Renal cortex interstitium (tissue), 11 donors: ENCODE measurements at regions not wholly inside any gene's neighbourhood (a gene's known extent, or its start where the extent isn't known, plus 50 kb on each side); places are given as distances from the start of the nearest gene placed in this dataset.
"Not testable (repeated sequence)": the region's sequence is repeated elsewhere in the genome, so short reads cannot be mapped to it uniquely, and the experiment has no call there.

Experiments
- DNase-seq, 11 donors: peaks; one replicate each; pipeline ENCODE4 v3.0.0-alpha.2; 2013; ENCODE audit warnings: low read depth in 9 of 11, low spot score in 4 of 11; ENCODE audit errors: extremely low read depth in 1 of 11

GRCh38 chrX:143935601-143936000 is 51.7 kb downstream of the UBE2NL start:
- DNase-seq, result no peak

- DNase-seq, result no peak
Measured at GRCh38 chrX:143940119-143940518, 56.2 kb downstream of the UBE2NL start.

DNA sequence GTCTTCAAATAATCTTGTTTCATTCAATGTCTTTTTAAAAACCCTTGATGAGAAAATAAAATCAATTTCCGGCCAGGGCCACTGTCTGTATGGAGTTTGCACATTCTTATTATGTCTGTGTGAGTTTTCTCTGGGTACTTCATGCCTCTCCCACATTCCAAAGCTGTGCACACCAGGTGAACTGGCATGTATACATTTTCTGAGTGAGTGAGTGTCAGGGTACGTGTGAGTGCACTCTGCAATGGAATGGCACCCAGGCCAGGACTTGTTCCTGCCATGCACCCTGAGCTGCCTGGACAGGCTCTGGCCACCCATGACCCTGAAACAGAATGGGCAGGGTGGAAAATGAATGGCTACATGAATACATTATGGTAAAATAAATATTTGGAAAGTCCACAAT is 61.3 kb downstream of the UBE2NL start:
- no peak for DNase-seq

DNA sequence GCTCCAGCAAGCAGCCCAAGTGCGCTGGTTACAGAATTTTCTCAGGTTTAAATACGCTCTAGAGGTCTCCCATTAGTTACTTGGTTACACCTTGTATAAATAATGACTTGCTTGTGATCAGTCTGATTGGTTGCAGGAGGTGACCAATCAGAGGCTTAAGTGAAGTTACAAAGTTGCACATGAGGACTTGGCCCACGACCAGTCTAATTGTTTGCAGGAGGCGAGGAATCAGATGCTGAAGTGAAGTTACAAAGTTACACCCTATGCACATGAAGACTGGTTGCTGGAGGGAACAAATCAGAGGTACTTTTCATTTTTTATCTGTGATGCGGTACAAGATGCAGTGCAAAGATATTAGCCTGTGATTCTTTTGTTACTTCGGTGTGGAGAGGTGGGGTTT is 80.7 kb downstream of the UBE2NL start:
- no peak for DNase-seq

DNA sequence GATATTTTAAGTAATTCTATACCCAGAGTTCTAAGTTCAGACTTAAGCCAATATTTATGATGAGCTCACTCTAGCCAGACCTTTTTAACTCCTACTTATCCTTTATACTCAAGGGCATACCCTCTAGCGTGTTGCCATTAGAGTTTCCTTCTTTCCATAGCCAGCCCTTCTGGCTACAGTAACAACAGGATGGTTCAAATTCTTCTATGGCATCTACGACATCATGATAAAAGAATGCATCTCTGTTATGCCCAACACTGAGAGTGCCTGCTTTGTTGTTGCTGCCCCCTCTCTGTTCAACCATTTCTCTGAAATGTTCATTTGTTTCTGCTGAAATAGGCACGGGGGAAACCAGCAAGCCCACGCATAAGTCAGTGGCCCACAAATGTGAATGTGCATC is 104.5 kb downstream of the UBE2NL start:
- no peak for DNase-seq

- no peak for DNase-seq
Measured at GRCh38 chrX:143994206-143994605, 110.3 kb downstream of the UBE2NL start.

GRCh38 chrX:143998261-143998660 is 114.4 kb downstream of the UBE2NL start:
- no peak for DNase-seq

DNA sequence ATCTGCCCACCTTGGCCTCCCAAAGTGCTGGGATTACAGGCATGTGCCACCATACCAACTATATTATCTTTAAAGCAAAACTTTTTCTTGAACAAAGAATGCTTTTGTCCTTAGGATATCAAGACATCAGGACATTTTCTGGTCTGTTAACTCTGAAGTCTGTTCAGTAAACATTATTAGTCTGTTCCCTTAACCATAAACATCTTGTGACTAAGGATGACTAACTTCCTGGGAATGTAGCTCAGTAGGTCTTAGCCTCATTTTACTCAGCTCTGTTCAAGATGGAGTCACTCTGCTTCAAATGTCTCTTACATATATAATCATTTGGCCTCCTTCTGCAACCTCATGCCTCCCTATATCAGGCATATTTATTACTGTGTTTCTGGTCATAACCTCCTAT is 122.9 kb downstream of the UBE2NL start:
- DNase-seq, result peak in 1 of 11 donors; percentile 1

DNA sequence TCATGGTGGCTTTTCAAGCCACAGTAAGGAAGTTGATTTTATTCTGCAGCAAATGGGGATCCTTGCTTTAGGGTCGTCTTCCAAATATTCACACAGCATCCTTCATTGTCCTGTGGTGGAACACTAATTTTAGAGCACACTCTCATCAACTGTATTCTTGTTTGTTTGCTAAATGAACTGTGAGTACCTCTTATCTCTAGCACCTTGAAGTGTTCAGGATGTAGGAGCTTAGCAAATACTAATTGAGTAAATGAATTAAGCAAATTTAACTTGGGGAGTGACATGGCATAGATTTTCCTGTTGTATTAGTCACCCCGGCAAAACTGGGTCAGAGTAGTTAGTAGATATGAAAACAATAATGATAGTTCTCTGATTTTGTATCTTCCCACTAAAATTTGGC is 156.9 kb downstream of the UBE2NL start:
- DNase-seq, result no peak

DNA sequence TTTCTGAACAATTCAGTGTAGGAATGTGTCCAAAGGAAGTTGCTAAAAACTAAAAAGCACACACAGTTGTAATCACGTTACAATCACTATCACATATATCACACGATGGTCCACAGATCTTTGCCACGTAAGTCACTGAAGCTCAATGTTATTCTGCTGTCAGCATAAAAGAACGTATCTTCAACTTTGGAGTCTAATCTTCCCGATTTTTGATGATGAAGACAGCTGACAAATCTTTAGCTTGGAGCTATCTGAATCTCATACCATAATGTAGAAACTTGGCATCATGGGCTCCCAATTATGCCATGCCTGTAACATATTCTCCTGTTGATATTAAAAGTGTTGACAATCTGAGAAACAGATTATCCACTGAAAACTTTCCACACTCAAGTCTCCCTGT is 158.4 kb downstream of the UBE2NL start:
- no peak for DNase-seq

DNA sequence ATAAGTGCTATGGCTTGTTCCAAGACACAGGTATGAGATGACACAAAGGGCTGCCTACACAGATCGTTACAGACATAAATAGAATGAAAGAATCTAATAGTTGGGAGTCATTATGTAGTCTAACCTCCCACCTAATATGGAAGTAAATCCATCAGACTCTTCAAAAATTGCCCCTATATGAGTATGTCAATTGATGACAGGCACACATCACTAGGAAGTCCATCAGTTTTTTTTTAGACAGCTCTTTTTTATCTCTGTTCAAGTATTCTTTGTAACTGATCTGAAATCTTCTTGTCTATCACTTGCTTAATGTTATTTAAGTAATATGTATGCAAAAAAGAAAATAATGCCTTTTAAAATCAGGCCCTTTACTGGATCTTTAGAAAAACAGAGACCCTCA is 191.6 kb downstream of the UBE2NL start:
- no peak for DNase-seq

GRCh38 chrX:144082237-144082636 is 198.4 kb downstream of the UBE2NL start:
- DNase-seq, result not testable (repeated sequence)

GRCh38 chrX:144089674-144090073 is 205.8 kb downstream of the UBE2NL start:
- not testable (repeated sequence) for DNase-seq

GRCh38 chrX:144092116-144092515 is 208.2 kb downstream of the UBE2NL start:
- not testable (repeated sequence) for DNase-seq

DNA sequence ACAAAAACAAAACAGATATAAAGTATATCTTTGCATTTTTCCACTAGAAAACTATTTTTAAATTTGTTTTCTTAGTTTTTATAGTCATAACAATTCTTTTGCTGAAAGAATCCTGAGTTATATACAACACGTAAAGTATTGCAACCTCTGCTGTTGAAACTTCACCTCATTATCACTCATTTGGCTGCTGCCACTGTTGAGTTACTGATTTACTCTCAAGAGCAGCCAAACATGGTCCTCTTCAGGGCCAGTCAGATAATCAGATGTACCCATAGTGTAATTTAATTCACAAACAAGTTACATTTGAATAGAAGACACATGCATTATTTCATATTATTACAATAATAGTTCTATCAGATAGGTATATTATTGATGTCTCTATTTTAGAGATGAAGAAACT is 235.6 kb downstream of the UBE2NL start:
- DNase-seq, result not testable (repeated sequence)

DNA sequence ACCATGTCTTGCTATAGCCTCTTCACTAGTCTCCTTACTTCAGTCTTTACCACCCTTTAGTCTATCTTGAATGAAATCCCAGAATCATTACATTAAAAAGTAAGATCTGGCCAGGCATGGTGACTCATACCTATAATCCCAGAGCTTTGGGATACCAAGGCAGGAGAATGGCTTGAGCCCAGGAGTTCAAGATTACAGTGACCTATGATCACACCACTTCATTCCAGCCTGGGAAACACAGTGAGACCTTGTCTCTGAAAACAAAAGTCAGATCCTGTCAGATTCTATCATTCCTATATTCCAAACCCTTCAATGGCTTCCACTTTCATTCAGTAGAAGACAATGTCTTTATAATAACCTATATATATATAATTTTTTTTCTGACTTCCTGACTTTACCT is 237.7 kb downstream of the UBE2NL start:
- not testable (repeated sequence) for DNase-seq

DNA sequence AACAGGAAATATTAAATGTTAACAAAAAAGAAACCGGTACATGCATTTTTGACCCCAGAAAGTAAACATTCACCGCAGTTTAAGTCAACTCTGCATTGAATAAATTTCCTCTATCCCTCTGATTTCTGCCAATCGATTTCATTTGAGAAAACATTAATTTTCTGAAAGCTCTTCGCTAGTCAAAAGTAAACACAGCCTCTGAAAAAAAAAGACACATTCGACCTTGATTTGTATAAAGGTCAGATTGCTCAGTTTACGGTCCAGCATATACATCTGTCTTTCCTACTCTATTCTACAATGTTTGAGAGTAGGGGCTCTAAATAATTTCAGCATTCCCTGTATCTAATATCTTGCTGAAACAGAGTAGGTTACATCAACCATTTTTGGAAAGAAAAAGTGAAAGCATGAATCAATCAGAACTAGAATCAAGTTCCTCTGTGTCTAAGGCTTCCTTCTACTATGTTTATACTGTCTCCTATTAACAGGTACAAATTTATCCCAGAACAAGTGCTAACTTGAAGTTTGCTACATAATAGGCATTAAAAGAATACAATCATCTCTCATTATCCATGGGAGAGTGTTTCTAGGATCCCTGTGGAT is 243.8 kb downstream of the UBE2NL start:
- not testable (repeated sequence) for DNase-seq

- DNase-seq, result not testable (repeated sequence)
Measured at GRCh38 chrX:144129511-144129910, 245.6 kb downstream of the UBE2NL start.

DNA sequence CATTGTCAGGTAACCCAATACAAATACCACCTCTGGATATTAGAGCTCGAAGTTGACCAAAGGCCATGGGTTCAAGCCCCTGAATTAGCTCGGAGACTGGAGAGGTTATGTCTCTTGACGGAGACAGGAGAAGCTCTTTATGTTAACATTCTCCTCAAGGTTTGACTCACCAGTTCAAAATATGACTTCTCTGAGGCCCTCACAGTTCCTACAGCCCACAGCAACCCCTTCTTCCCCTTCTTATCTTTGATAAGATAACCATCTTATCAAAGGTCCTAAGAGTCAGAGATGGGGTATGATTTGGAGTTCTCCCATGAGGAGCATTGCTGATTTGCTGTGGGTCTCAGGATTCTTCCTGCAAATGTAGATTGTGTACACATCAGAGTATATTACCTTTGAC is 246.6 kb downstream of the UBE2NL start:
- DNase-seq, result not testable (repeated sequence)

- DNase-seq, result not testable (repeated sequence)
Measured at GRCh38 chrX:144131080-144131479, 247.2 kb downstream of the UBE2NL start.

DNA sequence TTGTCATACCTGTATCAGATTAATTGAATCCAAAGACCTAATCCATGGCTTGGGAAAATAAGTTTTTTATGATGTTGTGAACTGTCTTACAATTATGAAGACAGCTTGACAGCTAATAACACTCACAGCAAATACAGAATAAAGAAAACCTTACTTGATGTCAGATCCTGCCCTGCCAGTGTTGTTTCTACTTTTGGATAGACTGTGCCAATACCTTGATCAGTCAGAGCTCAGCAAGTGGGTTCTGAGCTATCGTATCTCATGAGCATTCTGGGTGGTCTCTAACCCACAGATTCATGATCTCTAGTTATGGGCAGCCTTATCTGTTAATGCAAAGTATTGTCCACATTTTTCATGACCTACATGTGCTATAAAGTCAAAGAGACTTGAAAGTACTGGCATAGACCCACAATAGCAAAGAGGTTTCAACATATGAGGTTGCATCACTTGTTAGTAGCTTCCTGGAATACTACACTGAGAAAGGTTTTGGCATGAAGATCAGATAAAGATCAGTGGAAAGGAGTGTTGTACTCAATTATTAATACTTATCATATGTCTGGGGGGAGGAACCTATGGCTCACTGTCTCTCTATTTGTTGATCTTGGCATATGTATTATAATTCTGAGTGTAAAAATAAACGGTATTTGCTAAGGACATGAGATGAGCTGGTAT is 250.7 kb downstream of the UBE2NL start:
- not testable (repeated sequence) for DNase-seq
